ENCODE measurements at regions not wholly inside any gene's neighbourhood (a gene's known extent, or its start where the extent isn't known, plus 50 kb on each side); places are given as distances from the start of the nearest gene placed in this dataset.

- TF ChIP-seq CTCF (IDR thresholded peaks at IDR 0.05; ENCODE audit: control extremely low read depth in 1 of 3, insufficient read depth in 1 of 3, low read depth in 1 of 3, low read length in 3 of 3) (no peak), EZH2 (IDR thresholded peaks at IDR 0.05; ENCODE audit: low read depth, low read length, severe bottlenecking) (no peak), POLR2A (IDR thresholded peaks at IDR 0.05; ENCODE audit: control extremely low read depth in 1 of 2, low read depth in 2 of 2, low read length in 2 of 2) (no peak), MAX (IDR thresholded peaks at IDR 0.05) (no peak), TAF1 (IDR thresholded peaks at IDR 0.05; ENCODE audit: low read depth, low read length) (no peak), TCF12 (IDR thresholded peaks at IDR 0.05; ENCODE audit: low read depth, low read length) (no peak), YY1 (IDR thresholded peaks at IDR 0.05; ENCODE audit: low read depth, low read length) (no peak), ASH2L (IDR thresholded peaks at IDR 0.05; ENCODE audit: low read length) (no peak), ATF2 (IDR thresholded peaks at IDR 0.05; ENCODE audit: low read length) (no peak), USF2 (IDR thresholded peaks at IDR 0.05; ENCODE audit: low read length) (no peak), KDM1A (IDR thresholded peaks at IDR 0.05; ENCODE audit: borderline replicate concordance, low read length) (no peak), ATF3 (IDR thresholded peaks at IDR 0.05; ENCODE audit: insufficient read depth, low read depth, low read length) (no peak), NRF1 (IDR thresholded peaks at IDR 0.05; ENCODE audit: low read depth, low read length) (no peak), HDAC2 (IDR thresholded peaks at IDR 0.05; ENCODE audit: borderline replicate concordance in 1 of 2, low read depth in 2 of 2, low read length in 2 of 2) (no peak)
These were observed 139.2 kb upstream of the IRS4 start for GRCh38 chrX:108875548-108875947.
